ENCODE measurements at regions not wholly inside any gene's neighbourhood (a gene's known extent, or its start where the extent isn't known, plus 50 kb on each side); places are given as distances from the start of the nearest gene placed in this dataset.

DNA sequence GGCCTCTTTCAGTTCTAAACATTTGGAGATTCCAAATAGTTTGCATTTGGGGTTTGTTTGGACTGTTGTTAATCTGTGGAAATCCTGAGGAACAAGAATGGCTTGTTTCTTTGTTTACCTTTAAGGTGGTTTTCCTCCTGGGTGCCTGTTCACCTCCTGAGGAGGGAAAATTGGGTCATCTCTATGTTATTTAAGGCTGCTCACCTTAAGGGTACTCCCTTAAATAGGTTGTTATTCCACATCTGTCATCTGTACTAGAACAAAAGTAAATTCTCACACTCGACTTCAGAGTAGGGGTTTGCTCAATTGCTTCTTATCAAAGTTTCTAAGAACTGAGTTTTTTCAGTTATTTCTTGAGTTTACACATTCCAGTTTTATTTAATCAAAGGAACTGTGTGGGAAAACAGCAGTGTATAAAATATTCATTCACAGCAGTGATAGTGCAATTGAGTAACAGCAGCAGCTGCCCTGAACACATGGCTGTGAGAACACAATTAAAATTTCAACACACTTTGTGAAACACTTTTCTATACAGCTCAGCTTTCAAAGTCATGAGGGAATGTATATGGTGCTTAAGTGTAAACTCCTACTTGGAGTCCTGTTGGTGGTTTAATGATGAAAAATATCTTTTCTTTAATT, 238.5 kb upstream of the PGRMC2 start:
- no peak for DNase-seq

GRCh38 chr4:128525387-128525786, 237.8 kb upstream of the PGRMC2 start:
- DNase-seq = peak; percentile 3

DNA sequence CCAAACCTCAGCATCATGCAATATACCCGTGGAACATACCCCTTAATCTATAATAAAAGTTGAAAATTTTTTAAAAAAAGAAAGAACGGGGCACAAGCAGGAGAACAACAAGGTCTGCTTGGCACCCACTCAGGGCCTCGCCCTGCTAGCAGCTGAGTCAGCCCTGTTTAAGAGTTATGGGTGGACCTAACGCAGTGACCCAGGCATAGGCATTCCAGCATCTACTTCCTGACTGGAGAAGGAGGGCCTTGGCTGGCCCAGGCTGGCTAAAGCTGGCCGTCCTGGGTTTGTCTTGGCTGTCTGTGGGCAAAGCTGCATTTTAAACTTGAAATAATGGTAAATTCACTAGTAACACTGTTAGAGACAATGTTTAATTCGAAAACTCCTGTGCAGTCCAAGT, 236.7 kb upstream of the PGRMC2 start:
- no peak for DNase-seq

DNA sequence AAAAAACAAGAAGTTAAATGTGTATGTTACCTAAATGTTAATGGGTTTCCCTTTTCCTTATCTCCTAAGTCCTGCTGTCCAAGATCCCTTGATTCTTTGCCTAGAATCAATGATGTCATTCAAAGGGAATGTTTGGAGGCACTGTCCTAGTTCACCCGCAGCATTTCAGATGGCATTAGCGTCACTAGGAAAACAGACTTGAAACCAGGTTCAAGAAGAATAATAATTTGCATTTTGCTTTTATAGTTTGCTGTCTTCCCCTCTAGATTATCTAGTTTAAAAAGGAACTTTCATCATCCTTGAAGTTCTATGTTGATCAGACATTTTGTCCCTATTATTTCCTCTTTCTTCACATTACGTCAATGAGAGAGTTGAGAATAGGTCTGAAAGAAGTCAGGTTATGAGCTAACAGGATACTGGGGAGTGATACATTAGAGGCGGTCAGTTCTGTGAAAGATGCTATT, 234.1 kb upstream of the PGRMC2 start:
- DNase-seq = no peak

- DNase-seq = no peak
Measured at GRCh38 chr4:128521156-128521555, 233.5 kb upstream of the PGRMC2 start.

DNA sequence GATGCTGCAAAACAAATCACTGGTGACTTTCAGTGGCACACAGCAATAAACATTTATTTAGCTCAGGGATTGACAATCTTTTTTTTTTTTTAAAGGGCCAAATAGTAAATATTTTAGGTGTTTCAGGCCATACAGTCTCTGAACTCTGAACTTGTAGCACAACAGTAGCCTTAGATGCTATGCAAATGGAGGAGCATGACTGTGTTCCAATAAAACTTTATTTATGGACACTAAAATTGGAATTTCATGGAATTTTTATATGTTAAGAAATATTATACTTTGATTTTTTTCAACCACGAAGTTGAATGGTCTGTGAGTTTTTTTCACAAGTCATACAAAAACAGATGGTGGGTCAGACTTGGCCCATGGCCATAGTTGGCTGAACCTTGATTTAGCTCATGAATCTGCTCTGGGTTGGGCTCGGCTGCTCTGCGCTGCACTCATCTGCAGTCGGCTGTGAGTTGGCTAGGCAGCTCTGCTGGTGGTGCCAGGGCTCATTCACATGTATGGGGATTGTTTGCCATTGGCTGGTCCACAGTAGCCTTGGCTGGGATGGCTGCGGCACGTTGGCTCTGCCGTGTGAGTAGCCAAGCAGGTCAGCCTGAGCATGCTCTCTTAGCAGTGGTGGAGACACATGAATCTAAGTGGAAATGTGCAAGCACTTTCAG, 231.7 kb upstream of the PGRMC2 start:
- DNase-seq = no peak

GRCh38 chr4:128517739-128518510, 230.3 kb upstream of the PGRMC2 start:
- peak; percentile 5 for DNase-seq

DNA sequence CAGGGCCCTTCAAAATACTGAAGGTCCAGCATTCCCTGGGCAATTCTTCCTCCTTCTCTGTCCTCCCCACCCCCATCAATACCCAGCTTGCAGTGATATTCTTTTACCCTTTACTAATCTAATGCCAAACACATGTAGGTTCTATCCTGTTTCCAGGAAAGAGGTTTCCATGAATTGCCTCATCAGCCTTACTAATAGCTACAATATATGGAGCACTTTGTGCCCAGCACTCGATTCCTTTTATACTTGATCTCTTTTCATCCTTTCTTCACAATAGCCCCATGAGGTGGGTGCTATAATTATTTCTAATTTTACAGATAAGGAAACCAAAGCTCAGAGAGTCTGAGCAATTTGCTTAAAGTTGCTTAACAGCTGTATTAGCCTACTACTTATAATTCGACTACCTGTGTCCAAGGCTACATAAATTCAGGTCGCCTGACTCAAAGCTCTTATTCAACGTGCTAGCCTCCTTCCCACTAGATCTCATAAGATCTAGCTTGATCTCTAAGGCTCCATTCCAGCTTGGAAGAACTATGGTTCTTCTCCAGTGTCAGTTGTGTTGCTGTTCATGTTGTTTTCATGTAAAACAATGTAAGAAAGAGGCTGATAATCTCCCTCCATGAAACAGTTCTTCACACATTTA, 229.6 kb upstream of the PGRMC2 start:
- DNase-seq = no peak

- no peak for DNase-seq
Measured at GRCh38 chr4:128516301-128516969, 228.8 kb upstream of the PGRMC2 start.

- no peak for DNase-seq
Measured at GRCh38 chr4:128513664-128514484, 226.3 kb upstream of the PGRMC2 start.

- DNase-seq = no peak
Measured at GRCh38 chr4:128512767-128513322, 225.2 kb upstream of the PGRMC2 start.

GRCh38 chr4:128512161-128512560, 224.5 kb upstream of the PGRMC2 start:
- no peak for DNase-seq

DNA sequence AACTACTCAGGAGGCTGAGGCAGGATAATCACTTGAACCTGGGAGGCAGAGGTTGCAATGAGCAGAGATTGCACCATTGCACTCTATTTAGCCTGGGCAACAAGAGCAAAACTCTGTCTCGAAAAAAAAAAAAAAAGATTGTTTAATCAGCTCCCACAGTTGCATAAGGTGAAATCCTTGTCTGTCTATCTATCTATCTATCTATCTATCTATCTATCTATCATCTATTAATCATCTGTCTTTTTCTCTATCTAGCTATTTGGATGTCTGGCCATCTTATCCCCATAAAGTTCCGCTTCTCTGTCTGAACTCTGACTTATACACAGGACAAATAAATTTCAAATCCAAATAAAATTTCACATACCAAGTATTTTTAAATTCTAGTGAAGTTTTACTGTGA, 223.2 kb upstream of the PGRMC2 start:
- DNase-seq = no peak

GRCh38 chr4:128502818-128503527, 215.4 kb upstream of the PGRMC2 start:
- DNase-seq = no peak

DNA sequence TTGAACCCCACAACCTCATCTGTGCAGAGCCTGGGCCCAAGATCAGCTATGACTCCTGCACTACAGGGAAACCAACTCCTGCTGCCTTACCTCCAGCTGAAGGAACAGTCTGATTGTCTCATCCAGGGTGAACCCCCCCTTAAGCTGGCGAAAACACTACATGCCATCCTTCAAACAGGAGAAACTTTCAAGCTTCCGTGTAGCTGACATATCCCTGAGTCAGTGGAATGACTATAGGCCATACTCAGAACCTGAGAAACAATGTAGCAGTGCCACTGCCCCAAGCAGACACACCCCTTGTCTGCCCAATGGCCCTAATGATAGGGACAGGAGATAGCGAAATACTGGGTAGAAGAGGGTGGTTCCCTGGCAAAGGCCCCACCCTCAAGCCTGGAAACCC, 213.6 kb upstream of the PGRMC2 start:
- no peak for DNase-seq

DNA sequence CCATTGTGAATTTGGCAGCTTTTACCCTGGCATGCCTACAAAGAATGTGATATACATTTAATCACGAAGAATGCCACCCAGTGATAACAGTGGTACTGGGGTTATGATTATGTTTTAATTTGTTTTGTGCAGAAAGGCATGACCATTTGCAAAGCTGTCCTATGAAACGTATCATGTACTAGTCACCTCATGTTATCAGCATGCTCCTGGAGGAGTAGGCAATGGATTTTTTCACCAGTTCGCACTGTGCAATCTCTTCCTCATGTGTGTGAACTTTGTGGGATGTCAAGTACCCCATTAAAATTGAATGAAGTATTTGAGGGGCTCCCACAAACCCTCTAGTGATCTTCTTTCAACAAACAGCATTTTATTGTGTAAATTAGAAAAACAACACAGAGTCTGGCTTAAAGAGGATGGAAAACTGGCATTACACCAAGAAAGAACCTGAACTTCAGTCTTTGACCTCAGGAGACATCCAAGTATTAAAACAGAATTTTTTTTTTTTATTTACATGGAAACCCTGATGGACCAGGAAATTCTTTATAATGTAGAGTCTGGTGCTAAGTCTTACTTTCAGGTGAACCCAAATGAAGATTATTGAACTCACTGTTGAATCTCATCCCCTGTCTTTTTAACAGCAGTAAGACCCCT, 200.6 kb upstream of the PGRMC2 start:
- no peak for DNase-seq

DNA sequence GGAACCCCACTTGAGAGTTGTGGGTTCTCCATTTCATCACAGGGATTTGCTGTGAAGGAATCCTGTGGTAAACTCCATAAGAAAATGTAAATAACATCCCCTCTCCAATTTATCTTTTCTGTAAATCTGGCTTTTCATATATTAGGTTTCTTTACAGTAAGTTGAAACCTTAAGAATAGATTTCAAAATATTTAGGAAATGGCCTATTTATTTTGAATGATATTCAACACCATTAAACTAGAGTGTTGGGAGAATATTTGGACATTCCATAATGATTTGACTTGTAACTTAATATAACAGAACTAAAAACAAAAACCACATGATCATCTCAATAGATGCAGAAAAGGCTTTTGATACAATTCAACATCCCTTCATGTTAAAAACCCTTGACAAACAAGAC, 197.3 kb upstream of the PGRMC2 start:
- DNase-seq = no peak

DNA sequence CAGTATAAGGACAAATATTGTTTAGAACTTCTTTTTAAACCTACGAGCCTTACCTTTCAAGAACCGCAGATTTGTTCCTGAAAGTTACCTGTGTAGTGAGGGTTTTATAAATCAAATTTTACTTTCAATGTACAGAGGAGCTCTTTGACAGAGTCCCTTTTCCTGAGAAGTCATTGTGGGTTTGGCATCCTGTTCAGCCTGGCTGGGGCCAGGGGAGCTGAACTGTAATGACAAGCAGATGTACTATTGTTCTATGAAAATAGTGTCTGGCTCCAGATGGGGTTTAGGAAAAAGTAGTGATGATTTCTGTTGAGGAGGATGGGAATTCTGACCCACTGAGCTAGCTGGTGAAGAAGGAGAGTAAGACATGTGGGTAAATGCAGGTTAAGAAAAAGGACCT, 196.2 kb upstream of the PGRMC2 start:
- no peak for DNase-seq

- no peak for DNase-seq
Measured at GRCh38 chr4:128483041-128483440, 195.4 kb upstream of the PGRMC2 start.

DNA sequence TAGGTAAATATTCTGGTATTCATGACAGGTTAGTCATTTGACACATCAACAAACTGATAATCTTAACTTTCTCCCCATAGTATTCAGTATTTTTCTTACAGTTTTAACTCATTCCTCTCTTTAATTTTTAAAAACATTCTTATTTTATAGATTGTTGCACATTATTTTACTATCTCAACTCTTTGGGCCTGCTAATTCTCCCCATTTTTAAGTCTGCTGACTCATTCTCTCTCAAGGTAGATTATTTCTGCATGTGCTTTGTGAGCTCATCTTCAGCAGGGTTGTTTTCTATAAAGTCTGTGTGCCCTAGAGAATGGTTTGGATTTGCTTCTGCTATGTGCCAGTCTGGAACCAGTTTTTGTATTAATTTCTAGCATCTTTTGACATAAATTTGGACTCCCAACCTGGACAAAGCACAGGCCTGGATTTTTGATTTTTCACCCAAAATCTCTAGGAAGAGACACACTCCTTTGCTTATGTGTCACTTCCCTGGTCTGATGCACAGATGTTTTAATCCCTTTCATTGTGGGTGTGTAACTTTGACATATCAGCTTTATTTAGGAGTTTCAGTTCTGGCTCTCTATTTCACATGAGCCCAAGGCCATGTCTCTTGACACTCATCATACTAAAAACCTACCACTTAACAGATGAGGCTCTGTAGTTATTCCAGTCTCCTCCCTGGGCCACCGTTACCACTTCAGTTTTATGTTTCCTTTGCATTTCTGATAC, 194.3 kb upstream of the PGRMC2 start:
- DNase-seq = no peak

All from stimulated activated CD4-positive, alpha-beta T cell treated with anti-CD3 and anti-CD28 coated beads, Interleukin-15, amount 100 ng/mL, for 24 hours (primary cell).